DOHH2 (cell line): ENCODE measurements at regions not wholly inside any gene's neighbourhood (a gene's known extent, or its start where the extent isn't known, plus 50 kb on each side); places are given as distances from the start of the nearest gene placed in this dataset.

Source experiments
- H3F3A ChIP-seq: fragments of 200-600 bp; sonication (generic), shearing (Covaris generic); 2 replicates; pipeline ENCODE4 v1.6.0; 2016; ENCODE audit warnings: antibody characterized with exemption, mild to moderate bottlenecking; ENCODE audit not compliant: control insufficient read depth, insufficient read depth
- H3K27ac ChIP-seq: fragments of 200-600 bp; sonication (generic); 2 replicates; pipeline ENCODE4 v1.5.1; 2014; ENCODE audit warnings: low read depth, mild to moderate bottlenecking, low read length, moderate library complexity
- H3K27me3 ChIP-seq: fragments of 200-600 bp; sonication (generic); 2 replicates; pipeline ENCODE4 v1.6.1; 2014; ENCODE audit warnings: mild to moderate bottlenecking, low read length, mixed read lengths; ENCODE audit not compliant: control insufficient read depth
- H3K36me3 ChIP-seq: fragments of 200-600 bp; sonication (generic); 2 replicates; pipeline ENCODE4 v1.6.1; 2014; ENCODE audit warnings: mild to moderate bottlenecking, low read length, moderate library complexity, mixed read lengths; ENCODE audit not compliant: control insufficient read depth
- H3K4me1 ChIP-seq: fragments of 200-600 bp; sonication (generic); 2 replicates; pipeline ENCODE4 v1.6.1; 2014; ENCODE audit warnings: mild to moderate bottlenecking, low read length, mixed read lengths; ENCODE audit not compliant: control insufficient read depth
- H3K4me2 ChIP-seq: fragments of 200-600 bp; sonication (generic); 2 replicates; pipeline ENCODE4 v1.6.0; 2014; ENCODE audit warnings: mild to moderate bottlenecking, low read length, moderate library complexity
- H3K4me3 ChIP-seq: fragments of 200-600 bp; sonication (generic); 2 replicates; pipeline ENCODE4 v1.5.1; 2014; ENCODE audit warnings: mild to moderate bottlenecking, low read length, mixed read lengths
- H3K79me2 ChIP-seq: fragments of 200-600 bp; sonication (generic); 2 replicates; pipeline ENCODE4 v1.6.1; 2014; ENCODE audit warnings: mild to moderate bottlenecking, low read length, mixed read lengths; ENCODE audit not compliant: control insufficient read depth
- H3K9me2 ChIP-seq: fragments of 200-600 bp; sonication (generic); replicated peaks from 2 replicates; pipeline ENCODE4 v1.6.1; 2014; ENCODE audit warnings: mild to moderate bottlenecking, low read length, mixed read lengths; ENCODE audit not compliant: control insufficient read depth
- H3K9me3 ChIP-seq: fragments of 200-600 bp; sonication (generic); 2 replicates; pipeline ENCODE4 v1.6.1; 2014; ENCODE audit warnings: antibody characterized with exemption, low read length, mixed read lengths; ENCODE audit not compliant: control insufficient read depth, insufficient read depth
- H4K20me1 ChIP-seq: fragments of 200-600 bp; sonication (generic); 2 replicates; pipeline ENCODE4 v1.6.0; 2014; ENCODE audit warnings: low read depth, mild to moderate bottlenecking, antibody characterized with exemption, low read length, moderate library complexity; ENCODE audit not compliant: control insufficient read depth, insufficient read depth
- EZH2phosphoT487 ChIP-seq: fragments of 200-600 bp; sonication (generic); IDR thresholded peaks from 2 replicates; pipeline ENCODE4 v1.6.1; 2017; ENCODE audit warnings: borderline replicate concordance, mild to moderate bottlenecking, antibody characterized with exemption, low read length, moderate library complexity, mixed read lengths
- TF ChIP-seq, protein P1 (sequence below): fragments of 200-600 bp; sonication (generic); IDR thresholded peaks from one replicate; pipeline ENCODE4 v1.5.1; 2014; ENCODE audit warnings: antibody characterized with exemption, mild to moderate bottlenecking, low read depth, low read length; ENCODE audit not compliant: poor library complexity, severe bottlenecking

GRCh38 chr21:15444118-15444960, 285.4 kb upstream of the USP25 start:
- Histone ChIP-seq H3K79me2 (no peaks in the 10 kb centered on the region), H3K27me3 (no peaks in the 10 kb centered on the region), H3K4me2 (no peak overlapping the region), H4K20me1 (no peaks in the 10 kb centered on the region), H3K9me2 (no peaks in the 10 kb centered on the region), H3K27ac (no peak overlapping the region), H3K36me3 (no peaks in the 10 kb centered on the region), H3F3A (no peaks in the 10 kb centered on the region), H3K4me1 (no peaks in the 10 kb centered on the region), H3K4me3 (no peak overlapping the region), H3K9me3 (no peaks in the 10 kb centered on the region)
- no peak for TF ChIP-seq EZH2phosphoT487
- TF ChIP-seq, protein P1, sequence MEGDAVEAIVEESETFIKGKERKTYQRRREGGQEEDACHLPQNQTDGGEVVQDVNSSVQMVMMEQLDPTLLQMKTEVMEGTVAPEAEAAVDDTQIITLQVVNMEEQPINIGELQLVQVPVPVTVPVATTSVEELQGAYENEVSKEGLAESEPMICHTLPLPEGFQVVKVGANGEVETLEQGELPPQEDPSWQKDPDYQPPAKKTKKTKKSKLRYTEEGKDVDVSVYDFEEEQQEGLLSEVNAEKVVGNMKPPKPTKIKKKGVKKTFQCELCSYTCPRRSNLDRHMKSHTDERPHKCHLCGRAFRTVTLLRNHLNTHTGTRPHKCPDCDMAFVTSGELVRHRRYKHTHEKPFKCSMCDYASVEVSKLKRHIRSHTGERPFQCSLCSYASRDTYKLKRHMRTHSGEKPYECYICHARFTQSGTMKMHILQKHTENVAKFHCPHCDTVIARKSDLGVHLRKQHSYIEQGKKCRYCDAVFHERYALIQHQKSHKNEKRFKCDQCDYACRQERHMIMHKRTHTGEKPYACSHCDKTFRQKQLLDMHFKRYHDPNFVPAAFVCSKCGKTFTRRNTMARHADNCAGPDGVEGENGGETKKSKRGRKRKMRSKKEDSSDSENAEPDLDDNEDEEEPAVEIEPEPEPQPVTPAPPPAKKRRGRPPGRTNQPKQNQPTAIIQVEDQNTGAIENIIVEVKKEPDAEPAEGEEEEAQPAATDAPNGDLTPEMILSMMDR, result no peak

GRCh38 chr21:15445327-15445726, 284.5 kb upstream of the USP25 start:
- H3K27ac ChIP-seq, result no peak overlapping the region
- no peak for TF ChIP-seq EZH2phosphoT487
- TF ChIP-seq, protein P1, result no peak
- H3K4me3 ChIP-seq, result no peak overlapping the region

GRCh38 chr21:15446223-15446622, 283.6 kb upstream of the USP25 start:
- Histone ChIP-seq H3K27me3 (no peaks in the 10 kb centered on the region), H3K27ac (no peak overlapping the region), H3K36me3 (no peaks in the 10 kb centered on the region), H3K4me2 (no peak overlapping the region), H3K9me3 (no peaks in the 10 kb centered on the region), H3K4me1 (no peaks in the 10 kb centered on the region), H3F3A (no peaks in the 10 kb centered on the region), H4K20me1 (no peaks in the 10 kb centered on the region), H3K79me2 (no peaks in the 10 kb centered on the region), H3K9me2 (no peaks in the 10 kb centered on the region), H3K4me3 (no peak overlapping the region)
- TF ChIP-seq, protein P1, result no peak
- TF ChIP-seq EZH2phosphoT487, result no peak

More at GRCh38 chr21:15445327-15445726, 284.5 kb upstream of the USP25 start:
- no peak overlapping the region for H3K4me2 ChIP-seq
- H3K36me3 ChIP-seq, result no peaks in the 10 kb centered on the region
- no peaks in the 10 kb centered on the region for H3K4me1 ChIP-seq
- no peaks in the 10 kb centered on the region for H3K79me2 ChIP-seq
- H3K27me3 ChIP-seq, result no peaks in the 10 kb centered on the region
- H3K9me3 ChIP-seq, result no peaks in the 10 kb centered on the region
- H3K9me2 ChIP-seq, result no peaks in the 10 kb centered on the region
- no peaks in the 10 kb centered on the region for H4K20me1 ChIP-seq
- no peaks in the 10 kb centered on the region for H3F3A ChIP-seq
